ENCODE measurements at regions not wholly inside any gene's neighbourhood (a gene's known extent, or its start where the extent isn't known, plus 50 kb on each side); places are given as distances from the start of the nearest gene placed in this dataset.

- TF ChIP-seq CTCF (IDR thresholded peaks at IDR 0.05): no peak
- no peak for TF ChIP-seq POLR2A (IDR thresholded peaks at IDR 0.05)
- TF ChIP-seq POLR2AphosphoS5 (IDR thresholded peaks at IDR 0.05): no peak
Measured at GRCh38 chr5:38751103-38751502, 94.7 kb upstream of the OSMR start.
